ENCODE measurements at regions not wholly inside any gene's neighbourhood (a gene's known extent, or its start where the extent isn't known, plus 50 kb on each side); places are given as distances from the start of the nearest gene placed in this dataset.

- in situ Hi-C loops (cut with MboI; ENCODE audit: low sequenced_read_pairs): no loop called here
Observed at GRCh38 chr6:39999006-39999867, 65.0 kb upstream of the MOCS1 start.

GRCh38 chr6:39998126-39998525 lies 63.9 kb upstream of the MOCS1 start:
- in situ Hi-C loops (cut with MboI; ENCODE audit: low sequenced_read_pairs): no loop called here

GRCh38 chr6:39997101-39997635 lies 62.9 kb upstream of the MOCS1 start:
- in situ Hi-C loops (cut with MboI; ENCODE audit: low sequenced_read_pairs): no loop called here

- in situ Hi-C loops (cut with MboI; ENCODE audit: low sequenced_read_pairs): no loop called here
Observed at GRCh38 chr6:39995633-39996032, 61.4 kb upstream of the MOCS1 start.

GRCh38 chr6:39992861-39993622 lies 58.8 kb upstream of the MOCS1 start:
- in situ Hi-C loops (cut with MboI; ENCODE audit: low sequenced_read_pairs): no loop called here
